Stimulated activated CD8-positive, alpha-beta memory T cell treated with anti-CD3 and anti-CD28 coated beads, Interleukin-7, amount 100 ng/mL, for 1 hour (primary cell): ENCODE measurements at regions not wholly inside any gene's neighbourhood (a gene's known extent, or its start where the extent isn't known, plus 50 kb on each side); places are given as distances from the start of the nearest gene placed in this dataset.

ENCODE experiments used
- DNase-seq, 2 donors: peaks; one replicate each; pipeline ENCODE4 v3.0.0-alpha.2; 2020; ENCODE audit warnings: low read depth in 2 of 2

DNA sequence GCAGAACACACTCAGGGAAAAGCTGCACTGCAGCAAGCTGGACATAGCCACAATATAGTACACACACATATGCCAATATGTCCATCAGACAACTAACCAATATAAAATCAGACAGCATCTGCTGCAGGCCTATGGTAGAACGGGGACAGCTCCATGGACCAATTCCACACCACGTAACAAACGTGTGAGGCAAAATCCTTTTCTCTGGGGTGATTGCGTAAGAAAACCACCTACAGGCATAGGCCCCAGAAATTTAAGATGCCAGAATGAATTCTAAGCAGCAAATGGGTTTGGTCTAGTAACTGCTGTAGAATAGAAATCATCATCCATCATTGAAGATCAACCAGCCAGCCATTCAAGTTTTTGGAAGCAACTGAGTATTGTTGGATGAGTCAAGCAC is 368.9 kb upstream of the TMPO start:
- DNase-seq = no peak

GRCh38 chr12:98149270-98149669 is 366.1 kb upstream of the TMPO start:
- DNase-seq = no peak

DNA sequence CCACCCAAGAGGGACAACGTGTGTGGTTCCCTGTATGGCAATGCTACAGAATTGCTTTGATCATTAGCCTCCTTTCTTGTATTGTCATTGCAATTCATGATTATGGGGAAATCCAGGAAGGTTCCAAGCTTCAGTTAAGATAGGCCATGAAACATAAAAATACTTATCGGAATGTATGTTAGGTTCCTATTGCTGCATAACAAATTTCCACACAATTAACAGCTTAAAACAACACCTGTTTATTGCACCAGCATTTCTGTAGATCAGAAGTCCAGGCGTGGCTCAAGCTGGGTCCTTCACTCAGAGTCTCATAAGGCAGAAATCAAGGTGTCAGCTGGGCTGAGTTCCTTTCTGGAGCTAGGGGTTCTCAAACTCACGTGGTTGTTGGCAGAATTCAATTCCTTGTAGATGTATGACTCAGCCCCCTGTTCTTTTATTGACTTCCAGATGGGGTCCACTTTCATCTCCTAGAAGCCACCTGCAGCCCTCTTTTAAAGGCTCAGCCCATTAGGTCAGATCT is 365.6 kb upstream of the TMPO start:
- no peak for DNase-seq

DNA sequence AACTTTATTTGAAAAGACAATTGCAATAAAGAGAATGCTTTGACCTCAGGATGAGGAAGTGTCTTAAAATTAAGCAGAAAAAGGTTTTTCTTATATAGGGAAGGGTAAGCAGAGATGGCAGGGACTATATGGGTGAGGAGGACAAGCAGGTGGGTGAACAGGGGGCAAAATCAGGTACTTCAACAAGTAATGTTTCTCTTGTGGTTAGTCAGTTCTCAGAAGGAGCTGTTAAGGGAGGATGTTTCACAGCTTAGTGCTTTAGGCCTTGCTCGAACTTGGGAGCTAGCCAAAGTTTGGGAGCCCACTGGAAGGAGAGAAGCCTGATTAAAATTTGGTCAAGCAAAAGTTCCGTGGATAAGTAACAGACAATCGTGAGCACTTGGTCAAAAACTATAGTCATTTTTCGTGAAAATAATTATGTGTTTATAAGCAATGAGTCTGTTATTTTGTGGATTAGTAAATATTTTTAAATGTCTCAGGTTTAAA is 364.2 kb upstream of the TMPO start:
- no peak for DNase-seq

- no peak for DNase-seq
Observed at GRCh38 chr12:98151984-98152383, 363.4 kb upstream of the TMPO start.

- DNase-seq = no peak
Observed at GRCh38 chr12:98154850-98155249, 360.5 kb upstream of the TMPO start.

GRCh38 chr12:98156697-98157096 is 358.7 kb upstream of the TMPO start:
- no peak for DNase-seq

- DNase-seq = no peak
Observed at GRCh38 chr12:98162906-98163678, 352.3 kb upstream of the TMPO start.

DNA sequence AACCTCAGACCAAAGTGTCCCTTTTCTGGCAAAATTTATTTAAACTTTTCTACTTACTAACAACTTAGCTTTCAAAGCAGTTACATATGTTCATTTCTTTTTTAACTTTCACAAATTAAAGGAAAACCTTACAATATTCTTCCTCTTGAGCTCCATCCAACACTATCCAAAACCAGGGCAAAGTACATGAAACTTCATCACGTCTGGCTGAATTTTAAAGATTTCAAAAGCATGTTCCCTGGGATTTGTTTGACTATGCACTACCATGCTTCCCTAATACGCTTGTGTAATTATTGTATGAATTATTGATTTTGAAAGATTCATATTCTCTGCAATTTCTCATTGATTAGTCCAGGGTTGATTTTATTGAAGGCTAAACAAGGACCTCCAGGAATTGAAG is 343.1 kb upstream of the TMPO start:
- no peak for DNase-seq

GRCh38 chr12:98172801-98173200 is 342.6 kb upstream of the TMPO start:
- no peak for DNase-seq

GRCh38 chr12:98173773-98174427 is 341.5 kb upstream of the TMPO start:
- DNase-seq = no peak

- DNase-seq = no peak
Observed at GRCh38 chr12:98174428-98174809, 341.0 kb upstream of the TMPO start.

DNA sequence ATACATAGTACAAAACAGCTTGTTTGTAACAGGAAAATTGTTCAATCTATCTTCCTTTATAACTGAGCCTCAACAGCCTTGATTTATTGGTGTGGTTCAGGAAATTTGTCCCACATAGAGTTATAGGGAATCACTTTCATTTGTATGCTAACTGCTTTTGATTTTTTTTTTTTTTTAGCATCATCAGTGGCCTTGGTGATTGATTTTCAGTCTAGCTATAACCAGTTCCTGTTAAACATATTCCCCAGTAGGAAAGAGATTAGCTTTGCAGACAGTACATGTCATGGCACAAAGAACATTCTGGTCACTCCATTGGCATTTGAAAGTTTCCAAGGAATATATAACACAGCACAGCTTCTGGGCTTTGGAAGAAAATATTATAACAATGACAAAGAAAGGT is 337.3 kb upstream of the TMPO start:
- DNase-seq = no peak

DNA sequence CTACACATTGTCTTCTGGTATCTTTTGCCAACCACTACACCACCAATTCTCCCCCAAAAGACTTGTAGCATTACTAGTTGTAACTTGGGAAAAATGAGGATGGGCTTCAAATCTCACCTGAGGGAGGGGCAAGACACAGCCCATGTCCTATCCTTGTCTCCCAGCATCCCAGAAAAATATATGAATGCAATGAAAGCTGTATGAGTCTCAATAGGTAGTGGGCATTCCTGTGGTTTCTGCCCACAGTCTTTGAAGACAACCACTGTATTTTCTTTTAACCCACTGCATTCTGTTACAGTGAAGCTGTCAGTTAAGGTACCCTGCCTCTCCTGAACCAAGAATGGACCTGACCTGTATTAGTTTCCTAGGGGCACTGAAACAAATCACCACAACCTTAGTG is 336.2 kb upstream of the TMPO start:
- no peak for DNase-seq

GRCh38 chr12:98180603-98181002 is 334.8 kb upstream of the TMPO start:
- DNase-seq = no peak

GRCh38 chr12:98182821-98183220 is 332.6 kb upstream of the TMPO start:
- no peak for DNase-seq

DNA sequence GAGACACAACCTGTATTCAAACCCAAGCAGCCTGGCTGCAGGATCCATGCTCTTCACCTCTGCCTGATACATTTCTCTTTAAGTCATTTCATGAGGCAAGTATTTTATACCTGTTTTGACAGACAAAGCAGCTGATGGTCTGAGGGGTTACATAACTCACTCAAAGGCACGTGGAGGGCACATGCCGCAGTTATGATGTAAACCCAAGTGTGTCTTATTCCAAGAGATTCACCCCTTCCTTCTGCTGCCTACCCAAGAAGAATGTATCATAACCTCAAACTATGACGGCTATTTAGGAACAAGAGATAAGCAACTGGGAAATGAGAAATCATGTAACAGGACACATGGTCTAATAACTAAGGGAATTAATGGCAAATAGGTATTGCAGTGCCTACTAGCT is 329.8 kb upstream of the TMPO start:
- no peak for DNase-seq

- no peak for DNase-seq
Observed at GRCh38 chr12:98188650-98189077, 326.7 kb upstream of the TMPO start.

DNA sequence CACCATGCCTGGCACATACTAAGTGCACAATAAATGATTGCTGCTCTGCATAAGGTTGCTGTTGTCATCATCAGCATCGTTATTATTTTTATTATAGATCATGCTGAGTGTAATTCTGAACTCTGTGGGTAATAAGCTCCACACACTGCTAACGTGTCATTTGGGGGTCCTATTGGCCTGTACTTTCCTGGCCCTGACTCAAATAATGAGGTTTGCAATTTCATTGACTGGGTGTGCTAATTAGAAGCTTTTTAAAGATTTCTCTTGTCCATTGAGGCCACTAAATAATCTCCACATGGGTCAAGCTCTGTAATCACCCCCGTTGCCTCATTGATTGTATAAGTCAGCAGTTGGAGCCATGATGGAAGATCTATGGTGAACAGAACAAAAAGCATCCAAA is 320.8 kb upstream of the TMPO start:
- DNase-seq = no peak

GRCh38 chr12:98198261-98198982 is 317.0 kb upstream of the TMPO start:
- DNase-seq = no peak

- no peak for DNase-seq
Observed at GRCh38 chr12:98208816-98209215, 306.6 kb upstream of the TMPO start.

DNA sequence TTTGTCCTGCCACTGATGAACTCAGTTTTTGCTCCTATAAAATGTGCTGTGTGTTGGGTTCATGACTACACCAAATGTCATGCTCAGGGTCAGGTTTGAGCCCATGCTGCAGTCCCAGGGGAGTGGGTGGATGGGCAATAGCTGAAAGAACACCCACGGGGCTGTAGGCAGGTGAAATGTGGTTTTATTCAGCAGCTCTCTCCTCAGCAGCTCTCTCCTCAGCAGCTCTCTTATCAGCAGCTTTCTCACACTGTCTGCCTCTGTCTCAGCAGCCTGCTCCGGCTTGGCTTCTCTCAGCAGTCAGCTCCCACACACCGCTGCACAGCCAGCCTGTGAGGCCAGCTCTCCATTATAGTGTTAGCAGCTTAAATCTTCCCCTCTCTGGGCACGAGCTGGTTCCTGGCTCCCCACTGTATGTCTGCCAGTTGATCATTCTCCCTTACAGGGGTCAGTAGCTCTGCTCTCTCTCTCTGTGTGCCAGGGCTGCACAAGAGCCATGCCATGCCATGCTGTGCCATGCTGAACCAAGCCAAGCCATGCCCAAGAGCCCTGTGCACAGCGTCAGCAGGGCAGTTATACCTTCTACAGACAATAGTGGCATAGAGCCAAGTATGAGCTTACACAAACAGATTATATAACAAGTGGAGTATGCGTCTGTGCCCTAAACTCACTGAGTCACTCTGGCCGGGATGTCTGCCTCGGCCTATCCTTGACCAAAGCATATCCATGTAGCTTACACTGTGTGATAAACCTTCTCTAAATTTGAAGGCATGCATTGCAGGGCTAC is 303.3 kb upstream of the TMPO start:
- DNase-seq = no peak
